Stimulated activated CD4-positive, alpha-beta T cell treated with anti-CD3 and anti-CD28 coated beads, TNF-alpha, amount 100 ng/mL, for 1 hour (primary cell): ENCODE measurements at regions not wholly inside any gene's neighbourhood (a gene's known extent, or its start where the extent isn't known, plus 50 kb on each side); places are given as distances from the start of the nearest gene placed in this dataset.

Experiments used
- DNase-seq, 3 donors: peaks; one replicate each; pipeline ENCODE4 v3.0.0-alpha.2; 2020; ENCODE audit warnings: low read depth in 3 of 3, low spot score in 1 of 3

GRCh38 chr18:78659057-78659456 lies 320.6 kb upstream of the SALL3 start:
- no peak for DNase-seq

GRCh38 chr18:78659748-78660147 lies 319.9 kb upstream of the SALL3 start:
- DNase-seq: peak in 1 of 3 donors; percentile 2

- no peak for DNase-seq
These were observed 319.3 kb upstream of the SALL3 start for GRCh38 chr18:78660311-78660710.

DNA sequence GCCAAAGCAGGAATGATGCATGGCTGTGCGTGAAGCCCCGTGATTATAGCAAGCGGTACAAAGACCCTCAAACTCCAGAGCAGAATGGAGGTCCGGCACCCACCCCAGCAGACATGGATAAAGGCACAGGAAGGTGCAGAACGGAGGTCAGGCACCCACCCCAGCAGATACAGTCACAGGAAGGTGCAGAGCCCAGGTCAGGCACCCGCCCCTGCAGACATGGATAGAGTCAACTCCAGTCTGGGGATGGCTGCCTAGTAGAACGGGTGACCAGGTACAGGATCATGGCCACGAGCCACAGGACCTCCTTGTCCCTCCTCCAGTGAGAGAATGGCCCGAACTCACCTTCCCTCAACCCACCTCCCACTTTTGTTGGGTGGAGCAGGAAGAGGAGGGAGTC lies 318.3 kb upstream of the SALL3 start:
- DNase-seq: no peak

GRCh38 chr18:78662879-78663278 lies 316.7 kb upstream of the SALL3 start:
- no peak for DNase-seq

- no peak for DNase-seq
These were observed 315.6 kb upstream of the SALL3 start for GRCh38 chr18:78664048-78664447.

GRCh38 chr18:78664848-78665247 lies 314.8 kb upstream of the SALL3 start:
- no peak for DNase-seq

- no peak for DNase-seq
These were observed 314.0 kb upstream of the SALL3 start for GRCh38 chr18:78665644-78666043.

DNA sequence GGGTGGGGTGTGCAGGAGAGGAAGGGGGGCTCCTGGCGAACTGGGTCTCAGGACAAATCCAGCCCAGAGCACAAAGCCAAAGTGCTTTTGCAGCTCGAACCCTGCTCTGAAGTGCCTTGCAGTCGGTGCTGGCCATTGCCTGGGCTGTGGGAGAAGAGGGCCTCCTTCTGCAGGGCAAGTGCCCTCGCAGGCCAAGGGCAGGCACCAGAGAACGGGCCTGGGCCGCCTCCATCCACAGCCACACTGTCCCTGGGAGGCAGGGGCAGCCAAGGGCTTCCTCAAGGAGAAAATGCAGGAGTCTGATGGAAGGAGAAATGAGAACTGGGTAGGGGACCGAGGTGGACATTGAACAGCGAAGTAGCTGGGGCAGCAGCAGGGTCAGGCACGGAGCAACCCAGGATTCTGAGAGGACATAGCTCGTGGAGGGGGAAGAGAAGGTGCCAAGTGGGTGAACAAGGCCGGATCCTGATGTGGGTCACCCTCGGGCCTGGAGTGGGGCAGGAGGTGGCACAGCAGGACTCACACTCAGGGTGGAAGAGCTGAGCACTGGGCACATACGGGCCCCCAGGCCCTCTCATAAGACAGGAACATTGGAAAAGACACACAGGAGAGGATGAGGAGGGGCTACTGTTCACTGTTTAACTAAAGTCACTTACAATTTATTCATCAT lies 312.8 kb upstream of the SALL3 start:
- DNase-seq: no peak

GRCh38 chr18:78670778-78671391 lies 308.7 kb upstream of the SALL3 start:
- no peak for DNase-seq

DNA sequence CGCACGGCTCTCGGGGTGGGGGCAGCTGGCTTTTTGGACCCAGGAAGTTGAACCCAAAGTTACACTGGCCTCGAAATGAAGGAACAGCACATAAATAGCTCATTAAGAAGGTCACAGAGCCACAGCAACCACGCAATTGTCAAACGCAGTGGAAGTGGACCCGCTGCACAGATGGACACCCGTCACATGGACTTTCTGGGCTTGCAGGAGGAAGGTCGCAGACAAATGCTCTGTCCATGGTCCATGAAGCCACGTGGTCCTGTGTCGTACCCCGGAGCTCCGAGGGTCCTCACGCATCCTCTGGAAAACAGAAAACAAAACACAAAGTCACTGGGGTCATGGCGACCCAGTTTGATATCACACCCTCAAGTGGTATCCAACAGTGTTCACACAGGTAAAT lies 308.1 kb upstream of the SALL3 start:
- DNase-seq: no peak

GRCh38 chr18:78672862-78673446 lies 306.7 kb upstream of the SALL3 start:
- DNase-seq: no peak

DNA sequence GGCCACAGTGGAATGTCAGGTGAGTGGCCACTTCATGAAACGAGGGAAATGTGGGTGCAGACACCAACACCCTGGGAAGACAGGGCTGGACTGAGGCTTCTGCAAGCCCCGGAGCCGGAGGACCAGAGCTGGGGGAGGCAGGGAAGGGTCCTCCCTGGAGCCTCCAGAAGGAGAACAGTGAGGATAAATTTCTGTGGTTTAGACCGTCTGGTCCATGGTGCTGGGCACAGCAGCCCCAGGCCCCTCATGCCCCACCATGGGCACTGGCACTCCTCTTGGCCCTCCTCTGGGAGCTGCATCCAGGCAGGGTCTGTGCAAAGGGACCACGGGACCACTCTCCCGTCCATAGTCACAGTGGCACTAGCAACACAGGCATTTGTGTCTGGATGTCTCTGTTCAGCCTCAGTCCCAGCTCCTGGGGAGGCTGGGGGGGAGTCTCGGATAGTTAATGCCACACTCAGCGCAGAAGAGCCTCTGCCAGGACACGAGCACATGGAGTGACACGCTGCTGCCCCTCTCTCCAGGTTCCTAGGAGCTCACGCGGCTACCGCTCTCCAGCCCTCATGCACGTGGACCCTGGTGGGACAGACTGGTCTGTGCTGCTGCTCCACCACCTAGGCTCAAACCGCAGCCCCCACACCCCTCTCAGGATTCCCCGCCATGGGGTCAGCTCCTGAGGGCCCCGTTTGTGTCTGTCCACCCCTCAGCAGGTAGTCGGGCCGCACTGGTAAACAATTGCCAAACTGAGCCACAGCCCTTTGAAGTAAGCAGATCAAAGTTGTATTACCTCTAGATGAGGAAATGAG lies 305.9 kb upstream of the SALL3 start:
- no peak for DNase-seq

DNA sequence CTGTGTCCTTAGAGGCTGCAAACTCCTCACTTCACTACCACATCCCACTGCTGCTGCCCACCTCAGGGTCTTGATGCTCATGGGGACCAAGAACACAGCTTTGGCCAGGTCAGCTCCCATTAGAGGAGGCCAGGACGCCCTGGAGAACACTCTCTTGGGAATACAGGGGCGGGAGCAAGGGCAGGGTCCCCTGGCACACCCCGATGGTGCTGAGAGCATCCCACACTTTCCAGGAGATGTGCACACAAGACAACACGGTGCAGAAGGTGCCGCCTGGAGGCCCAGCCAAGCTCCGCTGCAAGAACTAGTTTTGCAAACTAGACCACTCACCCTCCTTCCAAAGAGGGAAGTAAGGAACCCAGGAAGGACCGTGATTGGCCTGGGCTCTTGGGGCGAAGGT lies 304.4 kb upstream of the SALL3 start:
- DNase-seq: no peak

- no peak for DNase-seq
These were observed 302.8 kb upstream of the SALL3 start for GRCh38 chr18:78676622-78677482.

DNA sequence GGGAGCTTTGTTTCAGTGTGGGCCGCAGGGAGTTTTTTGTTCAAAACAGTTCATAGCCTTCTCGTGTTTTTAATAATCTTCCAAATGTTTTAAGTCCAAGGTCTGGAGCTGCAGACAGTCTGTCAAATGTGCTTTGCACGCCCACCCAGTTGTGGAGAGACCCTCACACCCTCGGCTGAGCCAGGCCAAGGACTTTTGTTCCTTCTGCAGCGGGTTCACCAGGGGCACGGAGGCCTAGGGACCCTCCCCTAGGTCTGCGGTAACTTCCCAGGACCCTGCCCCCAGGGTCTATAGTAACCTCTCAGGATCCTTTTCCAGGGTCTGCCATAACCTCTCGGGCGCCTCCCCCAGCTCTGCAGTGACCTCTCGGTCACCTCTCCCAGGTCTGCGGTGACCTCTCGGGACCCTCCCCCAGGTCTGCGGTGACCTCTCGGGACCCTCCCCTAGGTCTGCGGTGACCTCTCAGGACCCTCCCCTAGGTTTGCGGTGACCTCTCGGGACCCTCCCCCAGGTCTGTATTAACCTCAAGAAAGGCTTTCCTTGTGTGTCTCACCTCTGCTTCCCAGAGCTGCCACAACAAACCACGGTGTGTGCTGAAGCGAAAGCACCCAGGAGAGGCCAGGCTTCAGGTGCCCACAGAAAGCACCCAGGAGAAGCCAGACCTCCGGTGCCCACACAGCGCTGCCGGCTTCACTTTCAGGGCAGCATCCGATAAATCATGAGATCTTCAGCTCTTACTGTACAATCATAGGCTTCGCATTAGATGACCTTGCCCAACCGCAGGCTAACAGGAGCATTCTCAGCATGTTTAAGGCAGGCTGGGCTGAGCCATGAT lies 301.9 kb upstream of the SALL3 start:
- DNase-seq: no peak

DNA sequence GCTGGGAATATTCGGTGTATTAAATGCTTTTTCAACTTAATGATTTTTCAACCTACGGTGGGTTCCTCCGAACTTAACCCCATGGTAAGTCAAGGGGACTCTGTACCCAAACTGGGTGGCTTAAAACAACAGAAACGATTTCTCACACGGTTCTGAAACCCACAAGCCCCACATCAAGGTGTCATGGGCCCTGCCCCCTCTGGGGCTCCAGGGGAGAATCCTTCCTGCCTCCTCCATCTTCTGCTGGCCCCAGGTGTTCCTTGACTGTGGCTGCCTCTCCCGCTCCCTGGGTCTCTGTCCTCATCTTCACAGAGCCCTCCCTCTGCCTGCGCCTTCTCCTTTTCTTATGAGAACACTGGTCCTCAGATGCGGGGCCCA lies 301.3 kb upstream of the SALL3 start:
- no peak for DNase-seq

DNA sequence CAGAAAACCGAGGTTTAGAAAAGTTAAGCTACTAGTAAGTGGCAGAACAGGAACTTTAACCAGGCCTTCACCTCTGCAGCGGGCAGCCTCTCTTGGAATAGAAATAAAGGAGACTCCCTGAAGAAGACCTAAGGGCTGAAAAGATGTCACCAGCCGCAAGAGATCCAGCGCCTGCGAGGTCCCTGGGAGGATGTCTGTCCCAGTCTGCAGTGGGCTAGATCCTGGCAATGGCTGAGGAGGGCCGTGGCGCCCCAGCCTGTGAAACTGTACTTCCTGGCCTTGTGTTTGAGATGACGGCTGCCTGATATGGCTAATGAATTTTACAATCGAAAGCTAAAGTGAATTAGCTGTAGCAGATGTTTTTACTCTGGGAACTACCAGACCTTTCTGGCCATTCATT lies 300.6 kb upstream of the SALL3 start:
- DNase-seq: no peak

GRCh38 chr18:78679613-78680260 lies 299.9 kb upstream of the SALL3 start:
- DNase-seq: no peak

GRCh38 chr18:78681396-78681795 lies 298.2 kb upstream of the SALL3 start:
- DNase-seq: no peak
